Stomach (tissue), 4 donors: ENCODE measurements at regions not wholly inside any gene's neighbourhood (a gene's known extent, or its start where the extent isn't known, plus 50 kb on each side); places are given as distances from the start of the nearest gene placed in this dataset.

Experiments used
- POLR2A ChIP-seq, 4 donors: fragments of 450-650 bp; IDR thresholded peaks; one replicate each; pipeline ENCODE4 v1.6.1; 2016; ENCODE audit warnings: antibody characterized with exemption in 4 of 4, control low read depth in 2 of 4, mild to moderate bottlenecking in 1 of 4, moderate library complexity in 1 of 4
- TF ChIP-seq, protein P1 (sequence below), 7 experiments: fragments of 450-650 bp in 4 of 7; fragments of 200-600 bp in 3 of 7; sonication (generic) in 3 of 7; IDR thresholded peaks; one replicate each; pipeline ENCODE4 v1.5.1; 2016 to 2019; ENCODE audit warnings: antibody characterized with exemption in 7 of 7, control low read depth in 2 of 7, mild to moderate bottlenecking in 1 of 7

- no peak for TF ChIP-seq POLR2A (IDR thresholded peaks at IDR 0.05)
- TF ChIP-seq, protein P1, sequence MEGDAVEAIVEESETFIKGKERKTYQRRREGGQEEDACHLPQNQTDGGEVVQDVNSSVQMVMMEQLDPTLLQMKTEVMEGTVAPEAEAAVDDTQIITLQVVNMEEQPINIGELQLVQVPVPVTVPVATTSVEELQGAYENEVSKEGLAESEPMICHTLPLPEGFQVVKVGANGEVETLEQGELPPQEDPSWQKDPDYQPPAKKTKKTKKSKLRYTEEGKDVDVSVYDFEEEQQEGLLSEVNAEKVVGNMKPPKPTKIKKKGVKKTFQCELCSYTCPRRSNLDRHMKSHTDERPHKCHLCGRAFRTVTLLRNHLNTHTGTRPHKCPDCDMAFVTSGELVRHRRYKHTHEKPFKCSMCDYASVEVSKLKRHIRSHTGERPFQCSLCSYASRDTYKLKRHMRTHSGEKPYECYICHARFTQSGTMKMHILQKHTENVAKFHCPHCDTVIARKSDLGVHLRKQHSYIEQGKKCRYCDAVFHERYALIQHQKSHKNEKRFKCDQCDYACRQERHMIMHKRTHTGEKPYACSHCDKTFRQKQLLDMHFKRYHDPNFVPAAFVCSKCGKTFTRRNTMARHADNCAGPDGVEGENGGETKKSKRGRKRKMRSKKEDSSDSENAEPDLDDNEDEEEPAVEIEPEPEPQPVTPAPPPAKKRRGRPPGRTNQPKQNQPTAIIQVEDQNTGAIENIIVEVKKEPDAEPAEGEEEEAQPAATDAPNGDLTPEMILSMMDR (IDR thresholded peaks at IDR 0.05) = no peak
Measured at GRCh38 chr3:178341636-178342035, 194.6 kb upstream of the KCNMB2 start.
